ENCODE measurements at regions not wholly inside any gene's neighbourhood (a gene's known extent, or its start where the extent isn't known, plus 50 kb on each side); places are given as distances from the start of the nearest gene placed in this dataset.

DNA sequence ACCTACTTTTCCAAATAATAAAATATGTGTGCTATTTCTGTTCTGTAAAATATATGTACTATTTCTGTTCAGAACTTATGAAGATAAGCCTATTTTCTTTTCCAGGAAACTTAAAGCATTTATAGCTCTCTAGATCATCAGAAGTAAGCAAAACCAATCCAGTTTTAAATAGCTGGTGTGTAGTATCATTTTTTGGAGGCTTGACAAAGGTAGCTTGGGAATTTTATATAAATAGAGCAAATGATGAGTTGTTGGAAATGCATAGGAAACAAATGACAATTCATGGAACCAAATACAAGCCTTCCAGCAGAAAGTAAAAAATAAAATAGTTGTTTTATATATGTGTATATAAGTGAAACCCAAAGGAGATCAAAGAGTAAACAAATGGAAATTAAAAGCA lies 1038.1 kb upstream of the ARRDC3 start:
- DNase-seq (ENCODE audit: low spot score, unreplicated experiment): no peak
- H3K4me1 Mint-ChIP-seq (ENCODE audit: low read depth): no peaks in the 10 kb centered on the region
- no peaks in the 10 kb centered on the region for H3K27me3 Mint-ChIP-seq
- H3K4me3 Mint-ChIP-seq (ENCODE audit: low read depth): no peak overlapping the region
- TF ChIP-seq, protein P1, sequence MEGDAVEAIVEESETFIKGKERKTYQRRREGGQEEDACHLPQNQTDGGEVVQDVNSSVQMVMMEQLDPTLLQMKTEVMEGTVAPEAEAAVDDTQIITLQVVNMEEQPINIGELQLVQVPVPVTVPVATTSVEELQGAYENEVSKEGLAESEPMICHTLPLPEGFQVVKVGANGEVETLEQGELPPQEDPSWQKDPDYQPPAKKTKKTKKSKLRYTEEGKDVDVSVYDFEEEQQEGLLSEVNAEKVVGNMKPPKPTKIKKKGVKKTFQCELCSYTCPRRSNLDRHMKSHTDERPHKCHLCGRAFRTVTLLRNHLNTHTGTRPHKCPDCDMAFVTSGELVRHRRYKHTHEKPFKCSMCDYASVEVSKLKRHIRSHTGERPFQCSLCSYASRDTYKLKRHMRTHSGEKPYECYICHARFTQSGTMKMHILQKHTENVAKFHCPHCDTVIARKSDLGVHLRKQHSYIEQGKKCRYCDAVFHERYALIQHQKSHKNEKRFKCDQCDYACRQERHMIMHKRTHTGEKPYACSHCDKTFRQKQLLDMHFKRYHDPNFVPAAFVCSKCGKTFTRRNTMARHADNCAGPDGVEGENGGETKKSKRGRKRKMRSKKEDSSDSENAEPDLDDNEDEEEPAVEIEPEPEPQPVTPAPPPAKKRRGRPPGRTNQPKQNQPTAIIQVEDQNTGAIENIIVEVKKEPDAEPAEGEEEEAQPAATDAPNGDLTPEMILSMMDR (IDR thresholded peaks at IDR 0.05; ENCODE audit: unreplicated experiment): no peak
- peaks cover 4% of the 10 kb centered on the region for H3K36me3 Mint-ChIP-seq (ENCODE audit: insufficient read depth)
- H3K9me3 Mint-ChIP-seq (ENCODE audit: low read depth): peaks cover 29% of the 10 kb centered on the region
- no peak overlapping the region for H3K27ac Mint-ChIP-seq

- Mint-ChIP-seq H3K36me3 (ENCODE audit: insufficient read depth) (peaks cover 4% of the 10 kb centered on the region), H3K27me3 (no peaks in the 10 kb centered on the region), H3K9me3 (ENCODE audit: low read depth) (peaks cover 25% of the 10 kb centered on the region), H3K27ac (no peak overlapping the region), H3K4me3 (ENCODE audit: low read depth) (no peak overlapping the region), H3K4me1 (ENCODE audit: low read depth) (no peaks in the 10 kb centered on the region)
- TF ChIP-seq, protein P1 (IDR thresholded peaks at IDR 0.05; ENCODE audit: unreplicated experiment): no peak
- no peak for DNase-seq (ENCODE audit: low spot score, unreplicated experiment)
These were observed 1036.1 kb upstream of the ARRDC3 start for GRCh38 chr5:92419261-92419660.

DNA sequence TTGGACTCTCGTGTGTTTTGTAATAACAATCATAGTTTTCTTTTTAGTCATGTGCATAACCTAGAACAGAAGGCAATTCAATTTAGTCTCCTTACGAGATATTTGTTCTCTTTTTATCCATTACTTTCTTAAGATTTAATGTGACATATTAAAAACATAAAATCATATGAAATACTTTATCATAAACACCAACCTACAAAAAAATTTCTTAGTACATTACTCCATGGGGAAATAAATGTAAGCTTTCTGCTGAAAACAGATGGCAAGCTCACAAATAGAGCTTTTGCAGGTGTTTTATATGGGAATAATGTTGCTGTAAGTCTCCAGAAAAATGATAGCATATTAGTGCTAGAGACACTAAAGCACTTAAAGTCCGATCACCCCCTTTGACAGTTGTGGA lies 1035.2 kb upstream of the ARRDC3 start:
- H3K36me3 Mint-ChIP-seq (ENCODE audit: insufficient read depth): peaks cover 4% of the 10 kb centered on the region
- no peak for DNase-seq (ENCODE audit: low spot score, unreplicated experiment)
- H3K4me1 Mint-ChIP-seq (ENCODE audit: low read depth): no peaks in the 10 kb centered on the region
- H3K4me3 Mint-ChIP-seq (ENCODE audit: low read depth): no peak overlapping the region
- TF ChIP-seq, protein P1 (IDR thresholded peaks at IDR 0.05; ENCODE audit: unreplicated experiment): no peak
- H3K27ac Mint-ChIP-seq: no peak overlapping the region
- no peaks in the 10 kb centered on the region for H3K27me3 Mint-ChIP-seq
- H3K9me3 Mint-ChIP-seq (ENCODE audit: low read depth): peaks cover 20% of the 10 kb centered on the region

DNA sequence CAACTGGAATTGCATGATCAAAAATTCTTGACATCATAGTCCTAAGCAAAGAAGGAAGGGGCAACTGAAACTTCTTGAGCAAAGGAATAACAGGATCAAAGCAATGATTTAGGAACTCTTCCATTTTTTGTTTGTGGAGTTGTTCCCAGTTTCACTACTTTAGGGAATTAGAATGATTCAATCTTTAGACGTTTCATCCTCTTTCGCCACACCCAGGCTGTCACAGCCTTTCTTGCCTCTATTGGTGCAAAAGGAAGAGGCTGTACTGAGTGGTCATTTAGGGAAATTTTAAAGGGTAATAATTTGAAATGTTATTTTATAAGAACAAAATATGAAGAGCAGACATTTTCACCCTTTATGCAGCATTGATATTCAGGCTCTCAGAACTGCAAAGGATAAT lies 1026.0 kb upstream of the ARRDC3 start:
- no peak for DNase-seq (ENCODE audit: low spot score, unreplicated experiment)
- peaks cover 5% of the 10 kb centered on the region for H3K9me3 Mint-ChIP-seq (ENCODE audit: low read depth)
- TF ChIP-seq, protein P1 (IDR thresholded peaks at IDR 0.05; ENCODE audit: unreplicated experiment): no peak
- H3K4me1 Mint-ChIP-seq (ENCODE audit: low read depth): no peaks in the 10 kb centered on the region
- no peak overlapping the region for H3K27ac Mint-ChIP-seq
- no peaks in the 10 kb centered on the region for H3K27me3 Mint-ChIP-seq
- H3K4me3 Mint-ChIP-seq (ENCODE audit: low read depth): no peak overlapping the region
- H3K36me3 Mint-ChIP-seq (ENCODE audit: insufficient read depth): no peaks in the 10 kb centered on the region

DNA sequence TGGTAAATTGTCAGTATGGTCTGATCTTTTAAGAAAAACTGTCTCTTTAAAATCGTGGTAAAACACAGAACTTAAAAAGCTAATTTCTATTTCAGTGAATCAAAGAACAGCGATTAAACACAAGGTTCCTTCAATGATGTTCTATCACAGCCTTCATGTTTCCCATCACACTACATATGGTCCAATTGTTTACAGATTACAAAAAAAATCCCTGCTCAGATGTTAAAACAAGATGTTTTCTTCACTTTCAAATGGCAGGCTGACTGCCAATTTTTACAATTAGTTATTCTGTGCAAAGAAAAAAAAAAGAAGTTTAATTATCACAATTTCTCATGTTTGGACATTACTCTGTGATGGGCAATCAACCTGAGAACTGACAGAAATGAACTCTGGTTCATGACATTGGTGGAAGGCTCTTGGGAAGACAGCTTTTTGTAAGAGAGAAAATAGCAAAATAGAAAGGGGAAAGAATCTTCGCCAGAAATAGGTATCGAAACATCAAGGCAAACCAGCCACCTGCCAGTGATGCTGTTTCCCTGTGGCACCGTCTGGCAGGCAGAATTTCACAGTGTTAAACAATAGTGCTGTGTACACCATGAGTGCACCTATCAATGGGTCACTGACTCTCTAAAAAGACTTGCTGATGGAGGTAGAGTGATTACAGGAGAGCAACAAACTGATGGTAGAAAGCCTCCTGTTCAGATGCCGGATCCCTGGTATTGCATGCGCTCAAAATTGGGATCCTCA lies 1020.0 kb upstream of the ARRDC3 start:
- Mint-ChIP-seq H3K4me1 (ENCODE audit: low read depth) (no peaks in the 10 kb centered on the region), H3K4me3 (ENCODE audit: low read depth) (no peak overlapping the region), H3K9me3 (ENCODE audit: low read depth) (peaks cover 5% of the 10 kb centered on the region), H3K27me3 (no peaks in the 10 kb centered on the region), H3K36me3 (ENCODE audit: insufficient read depth) (no peaks in the 10 kb centered on the region), H3K27ac (peak overlapping the region; percentile 6)
- TF ChIP-seq, protein P1 (IDR thresholded peaks at IDR 0.05; ENCODE audit: unreplicated experiment): no peak
- DNase-seq (ENCODE audit: low spot score, unreplicated experiment): no peak
